HG03097 (cell line): ENCODE measurements at regions not wholly inside any gene's neighbourhood (a gene's known extent, or its start where the extent isn't known, plus 50 kb on each side); places are given as distances from the start of the nearest gene placed in this dataset.
"Not testable (repeated sequence)": the region's sequence is repeated elsewhere in the genome, so short reads cannot be mapped to it uniquely, and the experiment has no call there.

Source experiments
- ATAC-seq: cut with Tn5 transposase; IDR thresholded peaks from one replicate; pipeline ENCODE4 v1.9.1; 2021; ENCODE audit not compliant: unreplicated experiment, low FRiP score

DNA sequence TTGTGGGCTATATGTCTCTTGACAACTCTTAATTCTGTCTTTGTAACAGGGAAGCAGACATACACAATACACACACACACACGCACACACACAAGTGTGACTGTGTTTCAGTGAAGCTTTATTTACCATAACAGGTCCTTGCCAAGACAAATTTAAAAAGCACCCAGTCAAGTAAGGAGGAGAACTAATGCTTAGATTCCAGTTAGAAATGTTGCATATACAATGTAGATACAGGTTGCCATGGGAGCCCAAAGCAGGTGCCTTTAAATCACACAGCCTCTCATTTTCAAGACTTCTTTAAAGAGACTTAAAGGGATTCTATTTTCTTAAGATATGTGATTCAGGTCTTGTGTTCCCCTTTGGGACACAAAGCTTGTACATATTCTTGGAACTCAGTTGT, 1551.9 kb downstream of the EFNB2 start:
- ATAC-seq, result no peak

DNA sequence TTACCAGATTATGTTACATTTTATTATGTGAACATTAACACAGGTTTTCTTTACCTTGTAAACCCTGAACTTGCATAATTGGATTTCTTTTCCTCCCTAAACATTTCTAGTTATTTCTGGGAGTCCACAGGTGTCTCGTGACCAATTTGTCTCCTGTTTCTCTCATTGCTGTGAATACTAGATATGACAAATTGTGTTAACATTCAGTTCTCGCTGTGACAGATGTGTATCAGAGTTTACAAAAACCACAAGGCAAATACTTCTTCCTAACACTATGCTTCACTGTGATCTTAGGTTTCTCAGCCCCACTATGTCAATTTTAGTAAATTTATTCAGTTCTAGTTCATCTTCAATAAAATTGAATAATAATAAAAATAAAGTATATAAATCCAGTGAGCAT, 1554.9 kb downstream of the EFNB2 start:
- ATAC-seq, result no peak

DNA sequence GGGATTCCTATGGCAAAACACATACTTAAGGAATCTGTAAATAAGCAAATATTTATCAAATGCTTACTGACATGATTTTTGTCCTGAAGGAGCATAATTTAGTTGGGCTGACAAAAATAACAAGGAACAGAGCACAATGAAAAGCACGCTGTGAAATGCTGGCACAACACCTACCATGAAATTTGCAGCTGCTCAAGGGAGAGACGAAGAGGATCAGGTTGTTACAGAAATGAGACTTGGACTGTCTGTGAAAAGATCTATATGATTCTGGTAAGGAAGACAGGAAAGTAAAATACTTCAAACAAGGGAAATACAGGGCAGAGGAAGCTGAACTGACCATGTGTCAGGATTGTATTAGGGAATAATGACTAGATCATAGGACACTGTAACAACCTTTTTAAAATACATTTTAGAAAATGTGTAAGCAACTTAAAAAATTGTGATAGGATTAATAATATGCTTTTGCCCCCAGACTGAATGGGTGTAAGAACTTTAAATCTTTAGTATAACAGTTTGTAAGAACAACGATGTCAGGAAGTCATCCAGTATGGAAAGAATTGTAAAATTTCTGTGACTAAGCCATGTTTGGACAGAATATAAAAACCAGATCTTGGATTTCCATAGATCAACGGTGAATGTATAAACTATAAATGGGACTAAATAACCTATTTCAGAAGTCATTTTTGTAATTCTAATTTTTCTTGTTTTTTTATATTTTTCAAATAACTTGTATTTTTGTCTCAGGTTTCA, 1556.0 kb downstream of the EFNB2 start:
- no peak for ATAC-seq

DNA sequence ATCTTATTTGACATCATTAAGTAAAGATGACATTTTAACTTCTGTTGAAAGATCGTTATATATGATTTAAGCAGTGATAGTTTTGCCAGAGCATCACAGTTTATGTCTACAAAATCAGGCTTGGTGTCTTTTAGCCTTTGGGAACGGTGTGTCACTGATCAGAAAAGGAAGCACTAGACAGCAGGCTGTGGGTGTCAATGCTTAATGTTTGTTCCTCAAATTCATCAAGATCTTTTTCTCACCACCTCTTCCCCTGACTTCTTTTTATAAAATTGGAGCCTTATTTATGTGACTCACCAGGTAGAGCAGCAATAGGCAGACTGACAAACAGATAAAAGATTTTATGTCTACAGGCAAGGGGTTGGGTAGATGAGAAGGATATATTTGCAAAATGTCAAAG, 1558.5 kb downstream of the EFNB2 start:
- ATAC-seq, result no peak

DNA sequence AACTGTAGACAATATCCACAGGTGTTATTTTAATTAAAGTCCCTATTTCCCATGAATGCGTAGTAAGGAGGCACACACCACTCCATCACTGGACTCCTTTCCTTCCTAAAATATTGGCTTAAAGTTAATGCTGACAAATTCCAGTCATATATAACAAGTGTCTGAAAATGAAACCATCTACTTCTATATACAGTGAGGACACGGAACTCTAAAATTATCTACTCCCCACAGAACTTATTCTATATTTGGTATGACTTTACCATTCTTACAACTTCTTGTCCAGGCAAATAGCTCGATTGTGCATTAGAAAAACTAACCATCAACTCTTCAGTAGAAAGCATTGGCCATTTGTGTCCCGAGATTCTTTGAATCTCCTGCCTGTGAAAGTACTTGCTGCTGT, 1560.2 kb downstream of the EFNB2 start:
- ATAC-seq, result no peak

DNA sequence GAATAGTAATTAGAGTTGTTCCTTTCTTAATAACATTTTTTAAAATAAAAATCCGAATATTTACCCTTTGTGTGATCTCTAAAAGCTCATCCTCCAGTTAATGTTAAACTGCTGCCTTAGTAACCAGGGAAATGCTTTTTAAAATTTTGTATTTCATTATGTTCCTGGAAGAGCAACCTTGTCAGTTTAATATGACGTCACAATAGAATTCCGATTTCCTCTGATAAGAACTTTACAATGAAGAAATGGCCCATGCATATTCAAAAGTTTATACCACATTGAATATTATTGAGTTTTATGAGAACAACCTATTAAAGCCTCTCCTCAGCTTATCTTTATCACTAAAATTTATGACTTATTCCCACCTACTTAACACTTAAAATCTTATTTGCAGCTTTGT, 1566.6 kb downstream of the EFNB2 start:
- no peak for ATAC-seq

DNA sequence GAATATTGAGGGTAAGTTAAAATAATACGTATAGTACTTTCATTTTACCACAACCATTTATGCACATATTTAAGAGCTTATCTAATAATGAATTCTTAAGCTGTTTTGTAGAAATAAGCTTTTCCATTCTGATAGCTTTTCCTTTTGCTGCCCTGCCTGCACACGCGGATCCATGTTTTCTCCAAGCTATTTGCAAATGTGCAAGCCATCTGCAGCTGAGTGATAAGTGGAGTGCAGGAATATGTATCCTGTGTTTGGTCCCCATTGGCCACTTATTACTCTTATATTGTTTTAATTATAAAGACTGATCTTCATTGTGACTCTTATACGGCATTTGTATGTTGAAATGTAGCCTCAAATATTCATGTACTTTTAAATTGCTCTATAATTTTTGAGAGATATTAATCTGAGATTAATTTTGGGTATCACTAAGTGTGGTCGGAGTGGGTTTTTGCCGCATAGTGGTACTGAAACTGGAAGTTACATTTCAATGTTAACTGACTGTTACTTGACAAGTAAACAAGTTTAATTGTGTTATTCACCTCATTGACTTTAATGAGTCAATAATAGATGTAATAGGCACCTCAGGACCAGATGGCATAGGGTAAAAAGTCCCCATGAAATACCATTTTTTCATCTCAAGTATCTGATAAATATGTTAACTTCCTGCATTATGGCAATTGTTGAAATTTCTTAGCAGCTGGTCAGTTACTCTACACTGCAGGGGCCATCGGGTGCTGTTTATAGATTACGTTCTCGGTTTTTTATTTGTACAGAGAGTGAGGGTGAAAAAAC, 1567.4 kb downstream of the EFNB2 start:
- ATAC-seq, result no peak

DNA sequence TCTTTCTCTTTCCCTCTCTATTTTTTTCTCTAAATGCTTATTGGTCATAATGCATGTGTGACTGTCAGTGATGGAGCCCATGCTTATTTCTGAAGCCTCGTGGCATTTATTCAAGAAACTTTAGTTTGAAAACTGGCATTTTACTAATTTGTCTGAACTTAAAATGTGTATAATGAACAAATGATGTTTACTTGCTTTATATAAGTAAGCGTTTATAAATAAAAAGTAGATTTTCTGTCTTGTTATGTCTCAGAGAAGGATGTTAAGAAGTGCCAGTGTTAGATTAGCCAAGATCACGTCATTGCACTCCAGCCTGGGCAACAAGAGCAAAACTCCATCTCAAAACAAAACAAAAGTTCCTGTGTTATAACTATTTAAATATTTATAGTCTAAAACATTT, 1568.1 kb downstream of the EFNB2 start:
- no peak for ATAC-seq

DNA sequence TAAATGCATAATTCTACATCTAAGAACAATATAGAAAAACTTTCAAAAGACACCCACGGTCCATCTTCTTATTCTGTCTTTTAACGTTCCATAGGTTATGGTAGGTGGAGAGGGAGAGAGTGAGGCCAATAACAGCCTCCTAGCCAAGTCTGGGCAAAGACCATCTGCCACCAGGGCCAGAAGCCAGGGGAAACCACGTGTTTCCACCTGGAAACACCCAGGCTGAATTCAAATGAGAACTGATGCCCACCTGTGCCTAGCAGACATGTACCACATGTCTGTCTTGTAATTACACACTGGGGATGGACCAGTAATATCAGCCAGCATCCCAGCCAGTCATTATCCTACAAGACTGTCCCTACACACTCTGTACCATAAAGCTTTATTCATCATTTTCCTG, 1573.1 kb downstream of the EFNB2 start:
- ATAC-seq, result no peak

DNA sequence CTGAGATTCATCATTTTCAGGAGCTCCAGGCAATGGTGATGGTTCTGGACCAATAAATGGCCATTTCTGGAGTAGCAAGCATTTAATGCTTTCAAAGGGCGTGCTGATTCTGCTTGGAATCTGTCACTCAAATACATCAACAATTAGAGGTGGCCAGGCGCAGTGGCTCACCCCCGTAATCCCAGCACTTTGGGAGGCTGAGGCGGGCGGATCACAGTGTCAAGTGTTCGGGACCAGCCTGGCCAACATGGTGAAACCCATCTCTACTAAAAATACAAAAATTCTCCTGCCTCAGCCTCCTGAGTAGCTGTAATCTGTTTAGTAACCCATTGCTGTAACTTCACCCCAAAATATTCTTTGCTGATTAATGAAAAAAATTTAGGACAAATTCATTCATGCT, 1574.2 kb downstream of the EFNB2 start:
- ATAC-seq, result no peak

DNA sequence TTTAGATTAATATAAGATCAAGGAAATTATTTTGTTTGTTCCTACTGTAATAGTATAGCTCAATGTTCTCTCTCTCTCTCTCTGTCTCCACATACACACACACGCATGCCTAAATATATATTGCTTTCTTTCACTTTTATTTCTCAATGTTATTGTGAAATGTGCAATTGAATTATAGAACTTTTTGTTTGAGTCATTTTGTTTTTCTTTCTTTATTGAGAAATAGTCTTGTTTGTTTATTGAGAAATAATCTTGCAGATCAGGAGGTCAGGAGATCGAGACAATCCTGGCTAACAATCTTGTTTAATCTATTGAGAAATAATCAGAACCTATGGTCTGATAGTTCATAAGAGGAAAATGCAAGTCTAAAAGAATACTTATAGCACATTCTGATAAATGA, 1581.3 kb downstream of the EFNB2 start:
- no peak for ATAC-seq

DNA sequence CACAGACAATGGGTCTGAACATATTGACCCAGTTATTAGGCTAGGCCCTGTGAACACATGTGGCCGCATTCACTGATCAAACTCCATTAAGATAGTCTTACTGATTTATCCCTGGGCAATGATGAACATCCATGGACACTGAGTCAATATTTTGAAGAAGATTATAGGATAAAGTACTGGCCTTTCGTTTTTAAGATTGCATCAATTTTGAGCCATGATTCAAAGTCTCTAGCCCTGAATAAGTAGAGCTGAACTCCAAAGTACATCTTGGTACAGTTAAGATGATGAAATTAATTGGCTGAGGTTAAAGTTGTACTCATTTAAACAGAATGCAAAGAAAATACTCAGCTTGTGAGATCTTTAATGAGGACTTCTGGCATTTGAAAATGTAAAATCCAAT, 1581.9 kb downstream of the EFNB2 start:
- no peak for ATAC-seq

DNA sequence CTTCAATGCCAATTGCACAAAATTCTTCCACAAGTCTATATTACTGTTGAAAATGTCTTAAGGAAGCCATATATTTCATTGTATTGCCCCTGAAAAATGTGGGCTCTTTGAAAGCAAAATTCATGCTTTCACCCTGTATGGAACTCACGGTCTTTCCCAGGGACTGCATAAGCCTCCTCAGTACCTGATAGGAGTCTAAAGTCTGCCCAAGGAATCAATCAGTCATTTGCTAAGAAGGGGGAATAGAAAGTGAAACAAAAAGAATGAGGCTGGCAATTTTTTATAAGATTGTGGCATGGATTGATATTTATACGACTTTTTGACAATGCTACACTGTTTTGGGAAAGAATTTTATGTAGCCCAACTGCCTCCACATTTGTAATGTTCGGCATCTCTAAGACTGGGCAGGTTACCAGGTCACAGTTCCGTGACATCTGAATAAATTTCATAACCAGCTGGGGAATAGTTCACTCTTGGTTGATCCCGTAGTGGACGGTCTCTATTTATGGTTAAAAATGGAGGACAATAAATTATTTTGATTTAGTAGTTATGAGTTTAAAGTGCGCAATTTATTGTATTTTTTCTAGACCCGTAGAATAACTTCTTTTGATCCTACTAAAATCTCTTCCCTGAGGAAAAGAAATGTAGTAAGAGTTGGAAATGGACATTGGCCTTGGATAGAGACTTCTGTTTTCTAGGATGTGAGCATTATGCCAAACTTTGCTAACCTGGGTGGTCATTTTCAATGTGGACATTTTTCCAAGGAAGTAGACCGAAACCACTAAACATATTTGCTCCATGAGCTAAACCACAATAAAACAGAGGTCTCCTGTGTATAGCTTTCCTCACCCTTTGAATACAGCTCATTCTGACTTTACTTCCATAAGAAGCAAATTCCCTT, 1585.4 kb downstream of the EFNB2 start:
- ATAC-seq, result no peak

DNA sequence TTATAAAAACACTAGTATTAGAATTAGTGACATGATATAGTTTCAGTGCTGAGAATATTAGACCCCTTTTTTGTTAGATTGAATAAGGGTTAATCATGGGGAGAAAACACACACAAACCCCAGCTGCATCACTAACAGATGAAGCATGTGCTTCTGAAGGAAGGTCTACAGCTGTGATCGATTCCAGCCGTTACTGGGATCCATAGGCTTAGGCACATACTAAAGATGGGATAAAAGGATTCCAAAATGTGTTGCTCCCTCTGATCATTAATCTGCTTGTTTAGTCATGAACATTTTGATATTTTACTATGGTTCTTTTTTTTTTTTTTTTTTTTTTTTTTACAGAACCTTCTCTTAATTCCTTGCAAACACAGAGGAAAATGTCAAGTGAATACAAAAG, 1591.3 kb downstream of the EFNB2 start:
- no peak for ATAC-seq

DNA sequence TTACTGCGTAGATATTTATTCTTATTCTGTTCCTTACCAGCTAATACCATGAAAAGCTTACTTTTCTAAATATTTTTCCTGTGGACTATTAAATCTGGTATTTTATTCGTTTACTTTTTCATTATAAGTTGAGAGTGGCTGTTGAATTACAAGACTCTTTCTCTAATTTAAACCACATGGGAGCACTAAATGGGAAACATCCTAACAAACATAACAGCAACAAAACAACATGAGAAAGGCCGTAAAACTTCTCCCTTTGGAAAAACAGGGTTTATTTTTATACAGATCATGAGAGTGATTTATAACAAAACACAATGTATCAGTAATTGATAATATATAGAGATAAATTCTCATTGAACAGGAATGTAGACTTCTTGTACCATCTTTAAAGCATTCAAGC, 1592.1 kb downstream of the EFNB2 start:
- no peak for ATAC-seq

DNA sequence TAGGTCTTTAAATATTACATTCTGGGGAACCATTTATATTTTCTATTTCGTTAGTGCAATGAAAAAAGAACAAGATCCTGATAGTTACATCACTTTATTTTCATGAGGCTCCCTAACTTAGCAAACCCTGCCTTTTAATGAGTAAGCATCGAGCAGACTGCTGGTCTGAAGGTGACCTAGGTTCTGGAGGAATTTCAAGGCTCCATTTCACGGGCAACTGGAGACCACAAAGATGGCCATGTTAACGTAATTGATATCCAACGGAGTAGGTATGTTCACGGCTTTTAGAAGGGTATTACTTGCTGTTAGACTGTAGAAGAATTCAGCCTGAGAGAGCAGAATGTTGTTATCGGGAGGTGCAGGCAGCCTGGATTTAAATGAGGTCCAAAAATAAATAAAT, 1597.6 kb downstream of the EFNB2 start:
- ATAC-seq, result no peak

DNA sequence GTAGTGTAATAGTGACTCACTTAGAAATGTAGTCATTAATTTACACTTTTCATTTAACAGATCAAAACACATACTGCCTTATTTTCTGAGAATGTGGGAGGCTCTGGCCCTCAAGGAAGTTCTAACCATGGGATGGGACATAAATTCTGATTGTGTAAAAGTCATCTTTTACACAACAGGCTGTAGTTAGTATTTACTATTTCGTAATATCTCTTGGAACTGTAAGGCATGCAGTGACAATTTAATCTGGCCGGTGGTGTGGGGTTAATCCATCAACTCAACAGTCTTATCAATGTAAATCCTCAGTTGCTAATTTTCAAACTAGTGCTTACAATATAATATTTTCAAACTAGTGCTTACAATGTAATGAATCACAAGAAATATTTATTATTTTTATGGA, 1599.2 kb downstream of the EFNB2 start:
- no peak for ATAC-seq

DNA sequence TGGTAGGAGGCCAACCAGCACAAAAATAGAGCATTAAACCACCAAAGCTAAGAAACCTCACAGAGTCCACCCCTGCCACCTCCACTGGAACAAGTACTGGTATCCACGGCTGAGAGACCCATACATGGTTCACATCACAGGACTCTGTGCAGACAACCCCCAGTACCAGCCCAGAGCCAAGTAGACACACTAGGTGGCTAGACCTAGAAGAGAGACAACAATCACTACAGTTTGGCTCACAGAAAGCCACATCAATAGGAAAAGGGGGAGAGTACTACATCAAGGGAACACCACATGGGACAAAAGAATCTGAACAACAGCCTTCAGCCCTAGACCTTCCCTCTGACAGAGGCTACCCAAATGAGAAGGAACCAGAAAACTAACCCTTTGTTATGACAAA, 1614.9 kb downstream of the EFNB2 start:
- not testable (repeated sequence) for ATAC-seq

DNA sequence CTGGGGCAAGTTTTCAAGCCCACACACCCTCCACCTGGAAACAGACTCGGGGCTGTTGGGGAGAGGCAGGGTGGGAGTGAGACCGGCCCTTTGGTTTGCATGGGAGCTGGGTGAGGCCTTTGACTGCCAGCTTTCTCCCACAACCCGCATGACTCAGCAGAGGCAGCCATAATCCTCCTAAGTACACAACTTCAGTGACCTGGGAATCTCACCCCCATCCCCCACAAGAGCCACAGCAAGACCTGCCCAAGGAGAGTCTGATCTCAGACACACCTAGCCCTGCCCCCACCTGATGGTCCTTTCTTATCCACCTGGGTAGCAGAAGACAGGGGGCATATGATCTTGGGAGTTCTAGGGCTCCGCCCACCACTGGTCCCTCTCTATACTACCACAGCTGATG, 1615.4 kb downstream of the EFNB2 start:
- no peak for ATAC-seq

DNA sequence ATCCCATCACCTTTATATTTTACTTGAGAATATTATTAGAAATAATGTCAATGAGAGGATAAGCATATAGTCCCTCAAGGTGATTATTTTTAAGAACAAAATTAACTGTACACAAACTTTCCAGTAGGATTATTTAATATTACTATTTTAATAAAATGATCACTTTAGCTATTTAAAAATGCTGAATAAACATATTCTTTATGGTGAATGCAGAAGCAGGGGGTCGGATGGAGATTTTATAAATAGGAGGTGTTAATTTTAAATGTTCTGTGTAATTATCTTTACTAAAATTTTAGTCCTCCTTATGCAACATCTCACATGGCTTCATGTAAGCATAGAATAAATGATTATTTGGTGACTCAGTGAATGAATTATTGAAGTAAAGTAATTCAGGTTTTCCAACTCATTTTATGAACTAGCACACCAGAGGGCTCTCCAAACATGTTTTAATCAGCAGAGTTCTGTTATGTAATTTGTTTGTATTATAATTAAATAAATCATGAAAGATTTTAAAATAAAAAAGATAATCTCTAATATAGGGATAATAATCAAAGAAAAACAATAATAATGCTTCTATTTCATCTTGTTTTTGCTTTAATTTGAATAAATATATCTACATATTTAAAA, 1635.2 kb downstream of the EFNB2 start:
- ATAC-seq, result no peak

DNA sequence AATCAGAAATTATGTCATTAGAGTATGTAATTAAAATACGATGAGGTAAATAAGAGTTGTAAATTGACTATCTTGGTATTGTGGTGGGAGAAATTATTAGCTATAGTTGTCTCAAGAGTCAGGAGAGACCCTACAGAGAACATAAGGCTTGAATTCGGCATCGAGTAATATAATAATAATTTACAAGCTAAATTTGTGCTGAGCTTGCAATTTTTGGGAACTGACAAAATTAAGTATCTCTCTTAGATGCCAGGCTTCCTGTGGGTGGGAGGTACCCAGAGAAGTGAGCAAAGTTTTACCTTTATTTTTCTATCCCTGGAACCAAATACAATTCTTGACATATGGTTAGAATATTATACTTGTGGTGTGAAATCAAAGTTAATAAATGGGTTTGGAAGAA, 1637.0 kb downstream of the EFNB2 start:
- ATAC-seq, result no peak
